DOHH2 (cell line): ENCODE measurements at regions not wholly inside any gene's neighbourhood (a gene's known extent, or its start where the extent isn't known, plus 50 kb on each side); places are given as distances from the start of the nearest gene placed in this dataset.

ENCODE experiments used
- CTCF ChIP-seq: fragments of 200-600 bp; sonication (generic); IDR thresholded peaks from one replicate; pipeline ENCODE4 v1.5.1; 2014; ENCODE audit warnings: antibody characterized with exemption, mild to moderate bottlenecking, low read depth, low read length; ENCODE audit not compliant: poor library complexity, severe bottlenecking
- EZH2phosphoT487 ChIP-seq: fragments of 200-600 bp; sonication (generic); IDR thresholded peaks from 2 replicates; pipeline ENCODE4 v1.6.1; 2017; ENCODE audit warnings: borderline replicate concordance, mild to moderate bottlenecking, antibody characterized with exemption, low read length, moderate library complexity, mixed read lengths

- no peak for TF ChIP-seq CTCF
- TF ChIP-seq EZH2phosphoT487 = no peak
Measured at GRCh38 chr21:37974081-37974480, 57.8 kb upstream of the KCNJ6 start.
